GM12872 (cell line): ENCODE measurements at regions not wholly inside any gene's neighbourhood (a gene's known extent, or its start where the extent isn't known, plus 50 kb on each side); places are given as distances from the start of the nearest gene placed in this dataset.

Experiments
- TF ChIP-seq, protein P1 (sequence below): IDR thresholded peaks from 3 replicates; pipeline ENCODE4 v1.5.1; 2011; ENCODE audit warnings: low read depth, mild to moderate bottlenecking, low read length, moderate library complexity; ENCODE audit not compliant: insufficient read depth

DNA sequence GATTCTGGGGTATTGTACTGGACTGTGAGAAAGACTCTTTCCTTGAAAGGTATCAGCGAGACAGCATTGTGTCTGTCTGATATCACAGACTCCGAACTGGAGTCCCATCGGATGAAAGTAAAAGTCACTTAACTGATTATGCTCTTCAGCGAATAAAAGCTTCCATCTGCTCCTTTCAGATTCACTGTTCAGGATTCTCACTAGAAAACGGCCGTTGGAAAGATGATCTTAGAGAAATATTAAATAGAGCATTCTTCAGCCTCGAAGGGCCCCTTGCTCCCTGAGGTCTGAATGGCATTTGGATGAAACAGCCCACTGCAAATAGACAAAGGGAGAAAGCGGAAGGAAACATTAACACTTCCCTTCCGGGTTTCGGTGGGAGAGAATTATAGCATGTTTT is 416.2 kb upstream of the PRKX start:
- TF ChIP-seq, protein P1, sequence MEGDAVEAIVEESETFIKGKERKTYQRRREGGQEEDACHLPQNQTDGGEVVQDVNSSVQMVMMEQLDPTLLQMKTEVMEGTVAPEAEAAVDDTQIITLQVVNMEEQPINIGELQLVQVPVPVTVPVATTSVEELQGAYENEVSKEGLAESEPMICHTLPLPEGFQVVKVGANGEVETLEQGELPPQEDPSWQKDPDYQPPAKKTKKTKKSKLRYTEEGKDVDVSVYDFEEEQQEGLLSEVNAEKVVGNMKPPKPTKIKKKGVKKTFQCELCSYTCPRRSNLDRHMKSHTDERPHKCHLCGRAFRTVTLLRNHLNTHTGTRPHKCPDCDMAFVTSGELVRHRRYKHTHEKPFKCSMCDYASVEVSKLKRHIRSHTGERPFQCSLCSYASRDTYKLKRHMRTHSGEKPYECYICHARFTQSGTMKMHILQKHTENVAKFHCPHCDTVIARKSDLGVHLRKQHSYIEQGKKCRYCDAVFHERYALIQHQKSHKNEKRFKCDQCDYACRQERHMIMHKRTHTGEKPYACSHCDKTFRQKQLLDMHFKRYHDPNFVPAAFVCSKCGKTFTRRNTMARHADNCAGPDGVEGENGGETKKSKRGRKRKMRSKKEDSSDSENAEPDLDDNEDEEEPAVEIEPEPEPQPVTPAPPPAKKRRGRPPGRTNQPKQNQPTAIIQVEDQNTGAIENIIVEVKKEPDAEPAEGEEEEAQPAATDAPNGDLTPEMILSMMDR, result no peak

DNA sequence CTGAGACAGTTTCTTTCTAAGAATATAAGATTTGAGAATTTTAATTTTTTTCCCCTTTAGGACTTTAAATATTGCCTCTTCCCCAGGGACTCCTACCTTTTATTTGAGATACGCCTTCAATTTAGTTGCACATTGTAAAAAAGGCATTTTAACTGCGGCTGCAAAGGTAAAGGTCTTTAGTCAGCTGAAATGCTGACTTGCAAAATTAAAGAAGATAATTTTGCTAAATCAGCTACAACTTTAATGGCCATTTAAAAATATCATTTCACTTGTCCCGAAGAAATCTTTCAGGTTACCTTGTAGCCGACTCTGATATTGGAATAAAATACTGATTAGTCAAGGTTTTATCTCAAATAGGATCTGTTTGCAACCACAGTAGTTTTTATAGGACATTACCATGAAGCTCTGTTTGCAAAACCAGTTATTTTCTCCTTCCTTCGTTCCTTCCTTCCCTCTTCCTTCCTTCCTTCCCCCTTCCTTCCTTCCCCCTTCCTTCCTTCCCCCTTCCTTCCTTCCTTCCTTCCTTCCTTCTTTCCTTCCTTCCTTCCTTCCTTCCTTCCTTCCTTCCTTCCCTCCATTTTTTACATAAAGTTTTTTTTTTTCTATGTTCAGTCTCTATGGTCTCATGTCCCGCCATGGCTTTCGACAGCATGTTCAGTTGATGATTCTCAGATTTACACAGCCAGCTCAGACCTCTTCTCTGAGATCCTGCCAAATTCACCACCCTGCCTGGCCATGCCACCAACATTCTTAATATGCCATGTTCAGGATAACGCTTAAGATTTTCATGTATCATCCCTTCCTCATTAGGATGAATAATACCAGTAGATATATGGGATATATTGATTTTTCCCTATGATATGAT is 405.4 kb upstream of the PRKX start:
- TF ChIP-seq, protein P1, result no peak

DNA sequence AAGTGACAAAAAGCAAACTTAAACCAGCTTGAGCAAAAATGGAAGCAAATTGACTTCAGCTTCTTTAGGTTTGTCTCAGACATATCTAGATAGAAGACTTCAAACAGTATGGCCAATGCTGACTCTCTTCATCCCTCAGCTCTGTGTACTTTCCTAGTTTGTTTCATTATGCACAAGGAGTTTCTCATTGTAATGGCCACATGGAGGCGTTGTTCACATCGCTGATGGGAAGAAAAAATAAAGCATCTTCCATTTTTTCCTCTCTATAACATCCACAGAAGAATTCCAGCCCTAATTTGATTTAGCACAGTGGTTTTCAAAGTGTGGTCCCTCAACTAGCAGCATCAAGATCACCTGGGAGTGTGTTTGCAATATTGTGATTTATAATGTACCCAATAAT is 397.5 kb upstream of the PRKX start:
- TF ChIP-seq, protein P1, result no peak

DNA sequence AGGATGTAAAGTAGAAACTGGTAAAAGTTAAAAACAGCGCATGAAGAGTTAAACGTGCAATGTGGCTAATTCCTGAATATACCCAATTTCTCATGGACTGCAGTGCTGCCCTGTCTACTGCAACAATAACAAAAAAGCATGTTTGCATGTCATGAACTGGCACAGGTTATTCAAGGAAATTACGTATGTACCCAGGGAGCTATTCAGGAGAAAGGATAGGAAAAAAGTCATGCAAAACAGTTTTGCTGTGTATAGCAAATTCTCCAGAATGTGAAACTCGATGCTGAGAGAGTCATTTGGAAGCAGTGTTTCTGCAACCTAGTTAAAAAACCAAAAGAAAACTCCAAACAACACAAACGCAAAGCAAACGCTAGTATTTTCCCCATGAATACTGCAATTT is 381.5 kb upstream of the PRKX start:
- TF ChIP-seq, protein P1, result no peak

DNA sequence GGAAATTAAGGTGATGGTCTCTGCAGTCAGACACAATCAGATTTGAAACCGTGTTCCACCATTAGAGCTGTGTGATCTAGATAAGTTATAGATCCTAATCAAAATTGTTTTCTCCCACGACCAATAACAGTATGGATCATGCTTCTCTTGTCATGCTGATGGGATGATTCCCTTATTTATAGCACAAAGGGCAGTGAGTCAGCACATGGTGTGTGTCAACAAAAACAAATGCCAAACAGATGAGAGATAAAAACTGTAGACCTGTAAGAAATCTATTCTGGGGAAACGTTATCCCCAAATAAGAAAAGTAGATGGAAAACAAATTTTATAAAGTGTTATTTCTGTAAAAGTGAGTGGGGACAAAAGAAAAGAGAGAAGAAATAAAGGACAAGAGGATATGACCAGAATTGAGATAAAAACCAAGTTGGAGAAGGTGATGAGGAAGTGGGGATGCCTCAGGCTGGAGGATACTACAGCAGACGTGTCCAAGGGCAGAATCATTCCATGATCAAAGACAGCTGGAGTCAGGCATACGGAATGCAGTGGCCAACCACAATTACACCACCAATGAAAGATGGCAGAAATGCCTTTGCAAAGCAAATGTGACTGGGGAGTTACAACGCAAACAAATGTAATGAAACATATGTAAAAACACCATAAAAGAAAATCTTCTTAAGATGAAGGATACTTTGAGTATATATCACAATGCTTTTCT is 377.8 kb upstream of the PRKX start:
- TF ChIP-seq, protein P1, result no peak

DNA sequence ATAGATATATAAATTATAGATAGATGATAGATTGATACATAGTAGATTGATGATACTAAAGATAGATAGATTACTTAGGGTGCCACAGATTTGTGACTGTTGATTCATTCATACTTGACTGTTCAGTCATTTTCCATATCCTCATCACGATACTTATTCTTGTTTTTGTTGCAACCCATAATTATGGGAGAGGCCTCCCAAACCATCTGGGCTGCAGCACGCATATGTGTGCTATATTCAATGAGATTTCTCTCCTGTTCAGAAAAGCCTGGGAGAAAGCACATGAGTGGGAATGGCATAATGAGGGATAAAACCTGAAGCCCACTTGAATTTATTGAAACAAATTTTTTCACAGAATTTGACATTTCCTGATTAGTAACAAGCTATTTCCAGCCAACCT is 346.4 kb upstream of the PRKX start:
- TF ChIP-seq, protein P1, result no peak

DNA sequence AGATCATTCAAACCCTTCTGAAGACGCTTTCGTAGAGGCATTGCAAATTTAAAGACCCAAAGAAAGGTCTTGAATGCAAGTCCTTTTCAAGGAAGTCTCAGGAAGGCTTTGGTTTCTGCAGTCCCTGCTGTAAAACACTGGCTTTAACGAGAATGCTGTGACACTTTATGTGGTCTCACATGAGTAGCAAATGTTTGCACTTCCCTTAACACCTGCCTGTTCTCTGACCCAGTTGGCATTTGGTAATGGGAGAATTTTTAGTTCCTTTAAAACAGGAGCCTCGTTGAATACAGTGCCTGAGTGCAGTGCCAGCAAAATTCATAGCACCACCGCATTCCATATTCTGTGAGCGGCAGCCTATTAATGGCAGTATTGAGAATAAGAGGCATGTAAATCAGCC is 330.5 kb upstream of the PRKX start:
- TF ChIP-seq, protein P1, result no peak
